ENCODE measurements at regions not wholly inside any gene's neighbourhood (a gene's known extent, or its start where the extent isn't known, plus 50 kb on each side); places are given as distances from the start of the nearest gene placed in this dataset.

GRCh38 chr2:160941290-160941846, 218.9 kb upstream of the TANK start:
- no peaks in the 10 kb centered on the region for H3K36me3 ChIP-seq
- H3K27ac ChIP-seq (replicated peaks), result no peak overlapping the region
- H3K9me3 ChIP-seq (replicated peaks), result no peaks in the 10 kb centered on the region
- H3K4me3 ChIP-seq, result no peak overlapping the region
- no peak for TF ChIP-seq CTCF (IDR thresholded peaks at IDR 0.05; ENCODE audit: borderline replicate concordance)
- no peaks in the 10 kb centered on the region for H3K27me3 ChIP-seq (ENCODE audit: low read depth)
- intact Hi-C loops (cut with micrococcal nuclease), result no loop called here
- peaks cover 29% of the 10 kb centered on the region for H3K4me1 ChIP-seq
- no peak for DNase-seq

GRCh38 chr2:160942476-160943142, 217.6 kb upstream of the TANK start:
- intact Hi-C loops (cut with micrococcal nuclease), result no loop called here
- H3K27me3 ChIP-seq (ENCODE audit: low read depth), result no peaks in the 10 kb centered on the region
- no peak overlapping the region for H3K4me3 ChIP-seq
- H3K4me1 ChIP-seq, result peaks cover 29% of the 10 kb centered on the region
- no peaks in the 10 kb centered on the region for H3K9me3 ChIP-seq (replicated peaks)
- no peak overlapping the region for H3K27ac ChIP-seq (replicated peaks)
- no peak for TF ChIP-seq CTCF (IDR thresholded peaks at IDR 0.05; ENCODE audit: borderline replicate concordance)
- DNase-seq, result no peak
- no peaks in the 10 kb centered on the region for H3K36me3 ChIP-seq

GRCh38 chr2:160943414-160943813, 216.8 kb upstream of the TANK start:
- no peaks in the 10 kb centered on the region for H3K9me3 ChIP-seq (replicated peaks)
- H3K36me3 ChIP-seq, result no peaks in the 10 kb centered on the region
- H3K27ac ChIP-seq (replicated peaks), result no peak overlapping the region
- H3K4me1 ChIP-seq, result peaks cover 29% of the 10 kb centered on the region
- no peak overlapping the region for H3K4me3 ChIP-seq
- no peaks in the 10 kb centered on the region for H3K27me3 ChIP-seq (ENCODE audit: low read depth)
- intact Hi-C loops (cut with micrococcal nuclease), result no loop called here
- no peak for DNase-seq
- TF ChIP-seq CTCF (IDR thresholded peaks at IDR 0.05; ENCODE audit: borderline replicate concordance), result no peak

- H3K36me3 ChIP-seq, result no peaks in the 10 kb centered on the region
- peak overlapping the region; percentile 38 for H3K4me3 ChIP-seq
- peak overlapping the region; percentile 66 for H3K27ac ChIP-seq (replicated peaks)
- no peak for TF ChIP-seq CTCF (IDR thresholded peaks at IDR 0.05; ENCODE audit: borderline replicate concordance)
- H3K4me1 ChIP-seq, result peaks cover 35% of the 10 kb centered on the region
- no peaks in the 10 kb centered on the region for H3K9me3 ChIP-seq (replicated peaks)
- no peaks in the 10 kb centered on the region for H3K27me3 ChIP-seq (ENCODE audit: low read depth)
- intact Hi-C loops (cut with micrococcal nuclease), result no loop called here
- peak; percentile 51 for DNase-seq
Observed at GRCh38 chr2:160952464-160953254, 207.6 kb upstream of the TANK start.

GRCh38 chr2:160955578-160955977, 204.7 kb upstream of the TANK start:
- intact Hi-C loops (cut with micrococcal nuclease), result no loop called here
- Histone ChIP-seq H3K27me3 (ENCODE audit: low read depth) (no peaks in the 10 kb centered on the region), H3K4me3 (no peak overlapping the region), H3K36me3 (no peaks in the 10 kb centered on the region), H3K4me1 (peaks cover 36% of the 10 kb centered on the region), H3K9me3 (replicated peaks) (no peaks in the 10 kb centered on the region), H3K27ac (replicated peaks) (peak overlapping the region; percentile 60)
- no peak for TF ChIP-seq CTCF (IDR thresholded peaks at IDR 0.05; ENCODE audit: borderline replicate concordance)
- DNase-seq, result no peak
